Panc1 (cell line): ENCODE measurements at regions not wholly inside any gene's neighbourhood (a gene's known extent, or its start where the extent isn't known, plus 50 kb on each side); places are given as distances from the start of the nearest gene placed in this dataset.
"Not testable (repeated sequence)": the region's sequence is repeated elsewhere in the genome, so short reads cannot be mapped to it uniquely, and the experiment has no call there.

ENCODE experiments used
- ATAC-seq: fragments of 200-7000 bp; cut with Tn5 transposase; 2 replicates; pipeline ENCODE4 v1.9.1; 2020; ENCODE audit warnings: mild to moderate bottlenecking, moderate library complexity
- BruUV-seq: library from RNA; stranded (reverse); fragments of 400-500 nt; replicated peaks from 2 replicates; lab custom pipeline; 2021; lab: Mats Ljungman, UMichigan
- CTCF ChIA-PET: fragments of 300-600 bp; sonication (Branson Sonifier 250); formaldehyde crosslinking; loops from one replicate; lab custom pipeline; 2022; ENCODE audit warnings: antibody characterized with exemption; lab: Charles Lee
- POLR2A ChIA-PET: fragments of 300-600 bp; sonication (Branson Sonifier 250); formaldehyde crosslinking; loops from one replicate; lab custom pipeline; 2022; ENCODE audit warnings: antibody characterized with exemption; lab: Charles Lee
- DNase-seq: peaks from one replicate; pipeline ENCODE4 v3.0.0-alpha.2; 2010; ENCODE audit warnings: low read depth, low spot score
- H3K27ac ChIP-seq: 2 replicates; pipeline ENCODE4 v1.5.1; 2011; ENCODE audit warnings: mild to moderate bottlenecking, low read length, inconsistent platforms
- H3K27me3 ChIP-seq: fragments of 200-500 bp; sonication (Bioruptor generic); 2 replicates; pipeline ENCODE4 v1.6.0; 2014; ENCODE audit warnings: low read length, inconsistent platforms; ENCODE audit not compliant: control insufficient read depth, insufficient read depth
- H3K36me3 ChIP-seq: fragments of 200-500 bp; sonication (Bioruptor generic); 2 replicates; pipeline ENCODE4 v1.5.1; 2014; ENCODE audit warnings: inconsistent platforms, mild to moderate bottlenecking, low read length, moderate library complexity; ENCODE audit not compliant: control insufficient read depth, insufficient read depth
- H3K4me1 ChIP-seq: 2 replicates; pipeline ENCODE4 v1.5.1; 2011; ENCODE audit warnings: inconsistent platforms, mild to moderate bottlenecking, low read length, moderate library complexity; ENCODE audit not compliant: control insufficient read depth, insufficient read depth
- H3K4me3 ChIP-seq, 2 experiments: 2 replicates each; pipeline ENCODE4 v1.5.1; 2011 to 2012; ENCODE audit warnings: low read depth in 2 of 2, low read length in 2 of 2, mild to moderate bottlenecking in 2 of 2, inconsistent platforms in 1 of 2, moderate library complexity in 1 of 2
- H3K9me3 ChIP-seq: fragments of 200-500 bp; sonication (Bioruptor generic); 2 replicates; pipeline ENCODE4 v1.5.1; 2014; ENCODE audit warnings: low read depth, mild to moderate bottlenecking, inconsistent platforms, low read length, moderate library complexity; ENCODE audit not compliant: control insufficient read depth, insufficient read depth
- POLR2AphosphoS5 ChIP-seq: IDR thresholded peaks from 2 replicates; pipeline ENCODE4 v1.6.1; 2012; ENCODE audit warnings: mild to moderate bottlenecking, low read depth, low read length, moderate library complexity
- SIN3A ChIP-seq: IDR thresholded peaks from 2 replicates; pipeline ENCODE4 v1.6.1; 2012; ENCODE audit warnings: low read depth, mild to moderate bottlenecking, low read length, moderate library complexity, borderline replicate concordance; ENCODE audit not compliant: insufficient read depth
- TCF7L2 ChIP-seq: IDR thresholded peaks from 2 replicates; pipeline ENCODE4 v1.6.1; 2011; ENCODE audit warnings: mild to moderate bottlenecking, low read depth, low read length, inconsistent platforms
- in situ Hi-C: cut with HindIII; loops from 2 replicates; pipeline ENCODE4 v1.10.0; 2016; ENCODE audit warnings: low sequenced_read_pairs, low pct_unique_long_range_greater_than_20kb
- intact Hi-C: fragments of 100-400 bp; cut with micrococcal nuclease; formaldehyde crosslinking; loops from one replicate; pipeline ENCODE4 v1.10.0; 2022; ENCODE audit not compliant: unreplicated experiment
- TF ChIP-seq, protein P1 (sequence below): fragments of 450-650 bp; IDR thresholded peaks from 2 replicates; pipeline ENCODE4 v1.5.1; 2017; ENCODE audit warnings: mild to moderate bottlenecking
- TF ChIP-seq, protein P2 (sequence below), 2 experiments: IDR thresholded peaks; 2 replicates each; pipeline ENCODE4 v1.6.1; 2011 to 2012; ENCODE audit warnings: low read depth in 2 of 2, control low read depth in 1 of 2, low read length in 1 of 2, mild to moderate bottlenecking in 1 of 2, moderate library complexity in 1 of 2; ENCODE audit not compliant: insufficient read depth in 1 of 2

DNA sequence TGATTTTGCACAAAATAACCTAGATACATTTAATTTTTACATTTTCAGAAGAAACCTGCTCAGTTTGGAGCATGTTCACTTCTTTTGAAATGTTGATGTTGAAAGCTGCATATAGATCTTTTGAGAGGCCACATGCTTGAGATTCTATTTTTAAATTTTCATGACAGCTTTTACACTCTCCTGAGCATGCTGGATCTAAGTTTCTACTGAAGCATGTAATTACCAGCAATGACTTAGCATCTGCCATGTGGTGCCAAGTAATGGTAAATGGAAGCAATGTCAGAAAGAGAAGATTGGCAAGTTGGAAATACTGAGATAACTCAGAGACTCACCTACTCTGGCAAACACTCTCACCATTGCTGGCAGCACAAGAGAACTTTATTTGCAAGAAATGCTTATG lies 310.6 kb downstream of the NSUN3 start:
- H3K27ac ChIP-seq: no peak overlapping the region
- DNase-seq (no peak), ATAC-seq (no peak)
- no peaks in the 10 kb centered on the region for H3K4me1 ChIP-seq
- no peak for TF ChIP-seq SIN3A
- TF ChIP-seq, protein P1, sequence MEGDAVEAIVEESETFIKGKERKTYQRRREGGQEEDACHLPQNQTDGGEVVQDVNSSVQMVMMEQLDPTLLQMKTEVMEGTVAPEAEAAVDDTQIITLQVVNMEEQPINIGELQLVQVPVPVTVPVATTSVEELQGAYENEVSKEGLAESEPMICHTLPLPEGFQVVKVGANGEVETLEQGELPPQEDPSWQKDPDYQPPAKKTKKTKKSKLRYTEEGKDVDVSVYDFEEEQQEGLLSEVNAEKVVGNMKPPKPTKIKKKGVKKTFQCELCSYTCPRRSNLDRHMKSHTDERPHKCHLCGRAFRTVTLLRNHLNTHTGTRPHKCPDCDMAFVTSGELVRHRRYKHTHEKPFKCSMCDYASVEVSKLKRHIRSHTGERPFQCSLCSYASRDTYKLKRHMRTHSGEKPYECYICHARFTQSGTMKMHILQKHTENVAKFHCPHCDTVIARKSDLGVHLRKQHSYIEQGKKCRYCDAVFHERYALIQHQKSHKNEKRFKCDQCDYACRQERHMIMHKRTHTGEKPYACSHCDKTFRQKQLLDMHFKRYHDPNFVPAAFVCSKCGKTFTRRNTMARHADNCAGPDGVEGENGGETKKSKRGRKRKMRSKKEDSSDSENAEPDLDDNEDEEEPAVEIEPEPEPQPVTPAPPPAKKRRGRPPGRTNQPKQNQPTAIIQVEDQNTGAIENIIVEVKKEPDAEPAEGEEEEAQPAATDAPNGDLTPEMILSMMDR: no peak
- TF ChIP-seq POLR2AphosphoS5: no peak
- TF ChIP-seq, protein P2, sequence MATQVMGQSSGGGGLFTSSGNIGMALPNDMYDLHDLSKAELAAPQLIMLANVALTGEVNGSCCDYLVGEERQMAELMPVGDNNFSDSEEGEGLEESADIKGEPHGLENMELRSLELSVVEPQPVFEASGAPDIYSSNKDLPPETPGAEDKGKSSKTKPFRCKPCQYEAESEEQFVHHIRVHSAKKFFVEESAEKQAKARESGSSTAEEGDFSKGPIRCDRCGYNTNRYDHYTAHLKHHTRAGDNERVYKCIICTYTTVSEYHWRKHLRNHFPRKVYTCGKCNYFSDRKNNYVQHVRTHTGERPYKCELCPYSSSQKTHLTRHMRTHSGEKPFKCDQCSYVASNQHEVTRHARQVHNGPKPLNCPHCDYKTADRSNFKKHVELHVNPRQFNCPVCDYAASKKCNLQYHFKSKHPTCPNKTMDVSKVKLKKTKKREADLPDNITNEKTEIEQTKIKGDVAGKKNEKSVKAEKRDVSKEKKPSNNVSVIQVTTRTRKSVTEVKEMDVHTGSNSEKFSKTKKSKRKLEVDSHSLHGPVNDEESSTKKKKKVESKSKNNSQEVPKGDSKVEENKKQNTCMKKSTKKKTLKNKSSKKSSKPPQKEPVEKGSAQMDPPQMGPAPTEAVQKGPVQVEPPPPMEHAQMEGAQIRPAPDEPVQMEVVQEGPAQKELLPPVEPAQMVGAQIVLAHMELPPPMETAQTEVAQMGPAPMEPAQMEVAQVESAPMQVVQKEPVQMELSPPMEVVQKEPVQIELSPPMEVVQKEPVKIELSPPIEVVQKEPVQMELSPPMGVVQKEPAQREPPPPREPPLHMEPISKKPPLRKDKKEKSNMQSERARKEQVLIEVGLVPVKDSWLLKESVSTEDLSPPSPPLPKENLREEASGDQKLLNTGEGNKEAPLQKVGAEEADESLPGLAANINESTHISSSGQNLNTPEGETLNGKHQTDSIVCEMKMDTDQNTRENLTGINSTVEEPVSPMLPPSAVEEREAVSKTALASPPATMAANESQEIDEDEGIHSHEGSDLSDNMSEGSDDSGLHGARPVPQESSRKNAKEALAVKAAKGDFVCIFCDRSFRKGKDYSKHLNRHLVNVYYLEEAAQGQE (IDR thresholded peaks at IDR 0.05; ENCODE audit: insufficient read depth in 1 of 2, low read depth in 2 of 2, low read length in 1 of 2): no peak
- no peak for TF ChIP-seq TCF7L2
- no peaks in the 10 kb centered on the region for H3K36me3 ChIP-seq
- in situ Hi-C loops: no loop called here
- ChIA-PET POLR2A (no interaction called here), CTCF (no interaction called here)
- H3K9me3 ChIP-seq: no peaks in the 10 kb centered on the region
- no TSS peak for BruUV-seq
- no peak overlapping the region for H3K4me3 ChIP-seq
- intact Hi-C loops: no loop called here
- H3K27me3 ChIP-seq: no peaks in the 10 kb centered on the region

DNA sequence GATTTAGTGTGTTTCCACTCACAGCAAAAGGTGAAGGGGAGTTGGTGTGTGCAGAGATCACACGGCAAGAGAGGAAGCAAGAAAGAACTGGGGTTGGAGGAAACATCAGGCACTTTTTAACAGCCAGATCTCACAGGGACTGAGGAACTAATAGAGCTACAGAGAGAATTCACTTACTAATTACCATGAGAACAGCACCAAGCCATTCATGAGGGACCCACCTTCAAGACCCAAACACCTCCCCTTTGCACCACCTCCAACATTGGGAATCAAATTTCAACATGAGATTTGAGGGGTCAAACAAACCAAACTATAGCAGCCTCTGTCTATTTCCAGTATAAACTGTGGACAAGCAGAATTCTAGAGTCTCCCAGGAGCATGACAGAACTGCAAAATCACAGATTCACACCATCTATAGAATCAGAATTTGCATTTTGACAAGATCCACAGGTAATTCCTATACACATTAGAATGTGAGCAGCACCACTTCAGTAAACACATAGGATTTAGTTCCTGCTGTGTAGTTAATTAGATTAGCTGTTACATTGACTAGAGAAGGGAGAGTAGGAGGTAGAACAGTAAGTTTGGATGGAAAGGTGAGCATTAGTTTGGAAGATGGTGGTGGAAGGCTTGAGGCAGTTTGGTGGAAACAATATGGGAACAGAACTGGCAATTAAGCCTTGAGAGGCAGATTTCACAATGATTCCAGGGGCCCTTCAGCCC lies 311.7 kb downstream of the NSUN3 start:
- intact Hi-C loops: no loop called here
- no peaks in the 10 kb centered on the region for H3K27me3 ChIP-seq
- no peaks in the 10 kb centered on the region for H3K36me3 ChIP-seq
- BruUV-seq: no TSS peak
- no peaks in the 10 kb centered on the region for H3K9me3 ChIP-seq
- ATAC-seq (no peak), DNase-seq (no peak)
- no peak overlapping the region for H3K27ac ChIP-seq
- in situ Hi-C loops: no loop called here
- H3K4me3 ChIP-seq: no peak overlapping the region
- TF ChIP-seq TCF7L2 (no peak), POLR2AphosphoS5 (no peak), SIN3A (no peak)
- TF ChIP-seq, protein P1: no peak
- TF ChIP-seq, protein P2 (IDR thresholded peaks at IDR 0.05; ENCODE audit: insufficient read depth in 1 of 2, low read depth in 2 of 2, low read length in 1 of 2): no peak
- no peaks in the 10 kb centered on the region for H3K4me1 ChIP-seq
- POLR2A ChIA-PET: no interaction called here
- CTCF ChIA-PET: no interaction called here

DNA sequence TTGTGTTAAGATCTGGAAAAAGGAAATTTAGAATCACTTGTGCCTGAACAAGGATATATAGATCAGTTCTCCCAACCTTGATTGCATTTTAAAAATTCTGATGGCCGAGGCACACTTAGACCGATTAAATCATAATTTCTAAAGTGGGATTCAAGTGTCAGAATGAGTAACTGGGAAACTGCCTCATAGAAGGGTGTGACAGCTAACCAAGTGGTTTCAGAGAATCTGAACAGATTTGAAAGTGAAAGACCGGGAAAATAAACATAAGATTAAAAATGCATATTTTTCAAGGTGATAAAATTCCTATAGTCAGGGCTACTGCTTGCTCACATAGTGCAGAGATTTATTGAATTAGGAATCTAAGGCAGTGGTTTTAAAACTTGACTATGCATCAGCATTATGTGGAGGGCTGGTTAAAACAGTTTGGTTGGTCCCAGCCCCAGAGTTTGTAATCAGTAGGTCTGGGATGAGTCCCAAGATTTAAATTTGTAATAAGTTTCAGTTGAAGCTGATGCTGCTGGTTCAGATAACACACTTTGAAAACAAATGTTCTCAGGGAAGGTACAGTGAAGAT lies 314.3 kb downstream of the NSUN3 start:
- BruUV-seq, H3K36me3 ChIP-seq, H3K9me3 ChIP-seq, DNase-seq, CTCF ChIA-PET, H3K4me1 ChIP-seq, in situ Hi-C loops, intact Hi-C loops, H3K27me3 ChIP-seq, H3K27ac ChIP-seq, H3K4me3 ChIP-seq, ATAC-seq, POLR2A ChIA-PET: not testable (repeated sequence)
